GM23338 (cell line): ENCODE measurements at regions not wholly inside any gene's neighbourhood (a gene's known extent, or its start where the extent isn't known, plus 50 kb on each side); places are given as distances from the start of the nearest gene placed in this dataset.

Experiments used
- ATAC-seq: fragments of 200-7000 bp; cut with Tn5 transposase; 3 replicates; pipeline ENCODE4 v1.9.1; 2020
- DNase-seq: peaks from one replicate; pipeline ENCODE4 v3.0.0-alpha.2; 2015; ENCODE audit warnings: low spot score
- H2AFZ ChIP-seq: fragments of 200-600 bp; sonication (generic); 2 replicates; pipeline ENCODE4 v1.8.0; 2016; ENCODE audit warnings: antibody characterized with exemption, mild to moderate bottlenecking, moderate library complexity
- H3F3A ChIP-seq: fragments of 200-600 bp; sonication (generic); replicated peaks from 2 replicates; pipeline ENCODE4 v1.8.0; 2017; ENCODE audit warnings: antibody characterized with exemption, mixed run types, low read depth
- H3K27ac ChIP-seq: fragments of 200-600 bp; sonication (generic); 2 replicates; pipeline ENCODE4 v1.6.1; 2016; ENCODE audit warnings: low read depth
- H3K27me3 ChIP-seq: fragments of 200-600 bp; sonication (generic); 2 replicates; pipeline ENCODE4 v1.8.0; 2016; ENCODE audit warnings: mild to moderate bottlenecking, mixed run types, moderate library complexity; ENCODE audit not compliant: insufficient read depth
- H3K36me3 ChIP-seq: fragments of 200-600 bp; sonication (generic); 2 replicates; pipeline ENCODE4 v1.8.0; 2016; ENCODE audit warnings: mild to moderate bottlenecking; ENCODE audit not compliant: insufficient read depth
- H3K4me1 ChIP-seq: fragments of 200-600 bp; sonication (generic); 2 replicates; pipeline ENCODE4 v1.8.0; 2016; ENCODE audit warnings: mild to moderate bottlenecking, moderate library complexity; ENCODE audit not compliant: insufficient read depth
- H3K4me2 ChIP-seq: fragments of 200-600 bp; sonication (generic); 2 replicates; pipeline ENCODE4 v1.7.1; 2017; ENCODE audit warnings: mixed run types
- H3K4me3 ChIP-seq: fragments of 200-600 bp; sonication (generic); 2 replicates; pipeline ENCODE4 v1.6.1; 2016; ENCODE audit warnings: mixed run types
- H3K79me2 ChIP-seq: fragments of 200-600 bp; sonication (generic); replicated peaks from 2 replicates; pipeline ENCODE4 v1.8.0; 2017; ENCODE audit warnings: mild to moderate bottlenecking; ENCODE audit not compliant: insufficient read depth
- H3K9me2 ChIP-seq: fragments of 200-600 bp; sonication (generic); 2 replicates; pipeline ENCODE4 v1.8.0; 2017; ENCODE audit not compliant: insufficient read depth
- H4K20me1 ChIP-seq: fragments of 200-600 bp; sonication (generic); replicated peaks from 2 replicates; pipeline ENCODE4 v1.8.0; 2017; ENCODE audit warnings: mild to moderate bottlenecking; ENCODE audit not compliant: insufficient read depth
- H3K27ac Mint-ChIP-seq: 2 replicates; pipeline ENCODE4 v1.8.0; 2020; ENCODE audit warnings: inconsistent platforms, mild to moderate bottlenecking, moderate library complexity, mixed read lengths
- H3K27me3 Mint-ChIP-seq: 3 replicates; pipeline ENCODE4 v1.8.0; 2022; ENCODE audit warnings: low read depth, mild to moderate bottlenecking, moderate library complexity, mixed read lengths, inconsistent platforms; ENCODE audit not compliant: insufficient read depth, poor library complexity
- H3K36me3 Mint-ChIP-seq: 3 replicates; pipeline ENCODE4 v1.8.0; 2021; ENCODE audit warnings: low read depth, mild to moderate bottlenecking, inconsistent platforms, moderate library complexity, mixed read lengths
- H3K4me1 Mint-ChIP-seq: 3 replicates; pipeline ENCODE4 v1.8.0; 2020; ENCODE audit warnings: mild to moderate bottlenecking, inconsistent platforms, mixed read lengths
- H3K4me3 Mint-ChIP-seq: 3 replicates; pipeline ENCODE4 v1.8.0; 2021; ENCODE audit warnings: moderate library complexity, mild to moderate bottlenecking, inconsistent platforms, mixed read lengths
- H3K9me3 Mint-ChIP-seq: 3 replicates; pipeline ENCODE4 v1.8.0; 2020; ENCODE audit warnings: moderate library complexity, mild to moderate bottlenecking, inconsistent platforms, mixed read lengths
- CREB1 ChIP-seq: fragments of 250-450 bp; sonication (Bioruptor Pico); IDR thresholded peaks from 2 replicates; pipeline ENCODE4 v1.5.0; 2020; ENCODE audit warnings: low read depth, mild to moderate bottlenecking, moderate library complexity
- CTCF ChIP-seq, 2 experiments: fragments of 200-600 bp in 1 of 2; sonication (generic) in 1 of 2; conservative IDR thresholded peaks; 2 replicates each; pipeline versions ENCODE4 v1.5.1 to v1.6.1; 2016 to 2017; ENCODE audit warnings: antibody characterized with exemption in 2 of 2, low read depth in 2 of 2, mild to moderate bottlenecking in 2 of 2, moderate library complexity in 1 of 2
- ETS1 ChIP-seq: IDR thresholded peaks from 2 replicates; pipeline ENCODE4 v1.6.1; 2016; ENCODE audit warnings: antibody characterized with exemption
- EZH2 ChIP-seq: fragments of 200-600 bp; sonication (generic); IDR thresholded peaks from one replicate; pipeline ENCODE4 v1.8.0; 2017; ENCODE audit warnings: antibody characterized with exemption, mild to moderate bottlenecking, low read depth; ENCODE audit not compliant: unreplicated experiment
- EZH2phosphoT487 ChIP-seq: fragments of 200-600 bp; sonication (generic); IDR thresholded peaks from one replicate; pipeline ENCODE4 v1.8.1; 2018; ENCODE audit warnings: antibody characterized with exemption; ENCODE audit not compliant: unreplicated experiment
- NANOG ChIP-seq: IDR thresholded peaks from 2 replicates; pipeline ENCODE4 v1.6.1; 2016; ENCODE audit warnings: antibody characterized with exemption, borderline replicate concordance
- REST ChIP-seq: IDR thresholded peaks from one replicate; pipeline ENCODE4 v1.6.1; 2018; ENCODE audit warnings: antibody characterized with exemption; ENCODE audit not compliant: unreplicated experiment
- STAT1 ChIP-seq: IDR thresholded peaks from one replicate; pipeline ENCODE4 v1.6.1; 2016; ENCODE audit warnings: antibody characterized with exemption; ENCODE audit not compliant: unreplicated experiment
- ZNF114 ChIP-seq: fragments of 250-450 bp; sonication (Bioruptor Pico); IDR thresholded peaks from 2 replicates; pipeline ENCODE4 v1.5.0; 2020; ENCODE audit warnings: mild to moderate bottlenecking, moderate library complexity
- ZNF331 ChIP-seq: fragments of 250-450 bp; sonication (Bioruptor Pico); IDR thresholded peaks from 2 replicates; pipeline ENCODE4 v1.5.0; 2020; ENCODE audit warnings: low read depth, mild to moderate bottlenecking, moderate library complexity
- ZNF462 ChIP-seq: fragments of 250-450 bp; sonication (Bioruptor Pico); IDR thresholded peaks from 2 replicates; pipeline ENCODE4 v1.5.0; 2020; ENCODE audit warnings: mild to moderate bottlenecking, moderate library complexity

GRCh38 chr6:98416027-98416426 is 418.3 kb upstream of the POU3F2 start:
- Mint-ChIP-seq H3K36me3 (peaks cover 8% of the 10 kb centered on the region; the same call in 2 of the 3 replicates), H3K27ac (no peak overlapping the region), H3K27me3 (peaks cover 4% of the 10 kb centered on the region), H3K4me1 (peaks cover 6% of the 10 kb centered on the region; the same call in 1 of the 3 replicates), H3K9me3 (peaks cover 23% of the 10 kb centered on the region), H3K4me3 (no peak overlapping the region)
- ATAC-seq (no peak), DNase-seq (no peak)
- Histone ChIP-seq H4K20me1 (no peaks in the 10 kb centered on the region), H3K4me3 (no peak overlapping the region), H3K79me2 (no peaks in the 10 kb centered on the region), H3K27ac (no peak overlapping the region), H2AFZ (peak overlapping the region; percentile 53; the same call in 1 of the 2 replicates), H3K9me2 (0 out of 2 replicates have a peak, but pooled peaks cover 7% of the 10 kb centered on the region), H3F3A (no peaks in the 10 kb centered on the region), H3K36me3 (no peaks in the 10 kb centered on the region), H3K4me1 (no peaks in the 10 kb centered on the region), H3K4me2 (no peak overlapping the region), H3K27me3 (no peaks in the 10 kb centered on the region)
- TF ChIP-seq ZNF331 (CRISPR knock-in tag), result no peak
- TF ChIP-seq STAT1, result no peak
- no peak for TF ChIP-seq REST
- TF ChIP-seq CTCF (conservative IDR thresholded peaks at IDR 0.05; ENCODE audit: low read depth in 2 of 2), result no peak
- no peak for TF ChIP-seq ZNF114
- TF ChIP-seq CREB1, result no peak
- TF ChIP-seq ZNF462, result no peak
- no peak for TF ChIP-seq NANOG
- no peak for TF ChIP-seq ETS1
- TF ChIP-seq EZH2, result no peak
- TF ChIP-seq EZH2phosphoT487, result no peak
